K562 (cell line): ENCODE measurements at regions not wholly inside any gene's neighbourhood (a gene's known extent, or its start where the extent isn't known, plus 50 kb on each side); places are given as distances from the start of the nearest gene placed in this dataset.

Source experiments
- ATAC-seq: fragments of 200-7000 bp; cut with Tn5 transposase; 3 replicates; pipeline ENCODE4 v1.9.1; 2020; ENCODE audit warnings: moderate library complexity
- BruUV-seq: library from RNA; stranded (reverse); fragments of 400-500 nt; replicated peaks from 2 replicates; lab custom pipeline; 2021; lab: Mats Ljungman, UMichigan
- CTCF ChIA-PET: fragments of 300-600 bp; formaldehyde crosslinking; extraction: SDS; loops from one replicate; lab custom pipeline; 2021; ENCODE audit warnings: low intra/inter-chr PET ratio; lab: Yijun Ruan, JAX
- POLR2A ChIA-PET: fragments of 300-600, 350-650 bp; sonication (Branson Sonifier 250); formaldehyde crosslinking; extraction: SDS; loops from one replicate; lab custom pipeline; 2021; ENCODE audit warnings: antibody characterized with exemption, inconsistent platforms; lab: Yijun Ruan, JAX
- DNase-seq, 4 experiments: peaks; one replicate each; pipeline versions ENCODE4 v3.0.0 to v3.0.0-alpha.2; 2011 to 2018; ENCODE audit warnings: low spot score in 3 of 4, mixed read lengths in 3 of 4; ENCODE audit errors: extremely low read depth in 1 of 4
- FAIRE-seq: peaks from 2 replicates; lab custom pipeline; 2011; peaks lifted over from hg19 to GRCh38; lab: Jason Lieb, UNC
- H2AFZ ChIP-seq: 2 replicates; pipeline ENCODE4 v1.6.0; 2011; ENCODE audit warnings: low read depth, low read length, control low read depth, inconsistent platforms
- H3K27ac ChIP-seq: fragments of 200-600 bp; 3 replicates; pipeline ENCODE4 v1.8.0; 2011; ENCODE audit warnings: low read depth, mild to moderate bottlenecking, control low read depth, inconsistent platforms, low read length, moderate library complexity, mixed read lengths; ENCODE audit errors: extremely low read depth
- H3K27me3 ChIP-seq, 2 experiments: fragments of 300-600 bp in 1 of 2; 2 replicates in 1 of 2; 3 replicates in 1 of 2; pipeline versions ENCODE4 v1.6.0 to v1.8.0; 2011; ENCODE audit warnings: inconsistent platforms in 2 of 2, low read length in 2 of 2, mild to moderate bottlenecking in 1 of 2, mixed read lengths in 1 of 2, moderate library complexity in 1 of 2; ENCODE audit not compliant: control insufficient read depth in 2 of 2, insufficient read depth in 2 of 2
- H3K36me3 ChIP-seq: fragments of 300-600 bp; 3 replicates; pipeline ENCODE4 v1.8.0; 2011; ENCODE audit warnings: mild to moderate bottlenecking, low read length, inconsistent platforms; ENCODE audit not compliant: control insufficient read depth, insufficient read depth
- H3K4me1 ChIP-seq, 2 experiments: fragments of 200-600 bp in 1 of 2; replicated peaks in 1 of 2; 2 replicates in 1 of 2; 3 replicates in 1 of 2; pipeline versions ENCODE4 v1.5.1 to v1.8.0; 2011; ENCODE audit warnings: inconsistent platforms in 2 of 2, low read length in 2 of 2, mild to moderate bottlenecking in 1 of 2, mixed read lengths in 1 of 2, moderate library complexity in 1 of 2; ENCODE audit not compliant: control insufficient read depth in 2 of 2, insufficient read depth in 2 of 2
- H3K4me2 ChIP-seq: 2 replicates; pipeline ENCODE4 v1.6.1; 2011; ENCODE audit warnings: low read length, control low read depth, inconsistent platforms, mixed read lengths; ENCODE audit not compliant: insufficient read depth
- H3K4me3 ChIP-seq: fragments of 200-600 bp; sonication (generic), shearing (Covaris generic); 2 replicates; pipeline ENCODE4 v1.5.1; 2016; ENCODE audit warnings: control low read depth, inconsistent platforms
- H3K79me2 ChIP-seq: fragments of 200-600 bp; 3 replicates; pipeline ENCODE4 v1.8.0; 2011; ENCODE audit warnings: low read length, inconsistent platforms; ENCODE audit not compliant: control insufficient read depth, insufficient read depth
- H3K9ac ChIP-seq, 2 experiments: 2 replicates each; pipeline versions ENCODE4 v1.6.0 to v1.6.1; 2011; ENCODE audit warnings: low read depth in 2 of 2, low read length in 2 of 2, control low read depth in 1 of 2, inconsistent platforms in 1 of 2, mild to moderate bottlenecking in 1 of 2, mixed read lengths in 1 of 2; ENCODE audit not compliant: insufficient read depth in 1 of 2
- H3K9me1 ChIP-seq: one replicate; pipeline ENCODE4 v1.6.0; 2011; ENCODE audit warnings: inconsistent platforms, mild to moderate bottlenecking, low read length, moderate library complexity; ENCODE audit not compliant: control insufficient read depth, insufficient read depth
- H3K9me3 ChIP-seq: replicated peaks from 2 replicates; pipeline ENCODE4 v1.5.1; 2011; ENCODE audit warnings: low read depth, low read length, inconsistent platforms; ENCODE audit not compliant: control insufficient read depth, insufficient read depth
- H4K20me1 ChIP-seq: replicated peaks from 2 replicates; pipeline ENCODE4 v1.6.1; 2011; ENCODE audit warnings: low read length, inconsistent platforms, mixed read lengths; ENCODE audit not compliant: control insufficient read depth, insufficient read depth
- BMI1 ChIP-seq: fragments of 150-350 bp; IDR thresholded peaks from 2 replicates; pipeline ENCODE4 v1.6.1; 2014; ENCODE audit warnings: low read length
- HEY1 ChIP-seq: fragments of 250-450 bp; sonication (Bioruptor Pico); IDR thresholded peaks from 2 replicates; pipeline ENCODE4 v1.5.0; 2020; ENCODE audit warnings: mild to moderate bottlenecking, moderate library complexity, borderline replicate concordance
- NFYB ChIP-seq: IDR thresholded peaks from 2 replicates; pipeline ENCODE4 v1.6.1; 2011; ENCODE audit warnings: mild to moderate bottlenecking, moderate library complexity; ENCODE audit not compliant: insufficient read length; ENCODE audit errors: extremely low read depth
- WGBS: fragments of 100-300 bp; shearing (Covaris generic); methylation state at CpG from one replicate; pipeline ENCODE4 v1.1.6; 2016; ENCODE audit warnings: low coverage, mixed read lengths; ENCODE audit not compliant: insufficient coverage; ENCODE audit errors: missing lambda C conversion rate; 5-methylcytosine and 5-hydroxymethylcytosine counted together
- in situ Hi-C: fragments of 300-500 bp; cut with MboI; formaldehyde crosslinking; loops from 4 replicates; pipeline ENCODE4 v1.15.0; 2018; ENCODE audit warnings: inconsistent platforms, mixed read lengths
- intact Hi-C: fragments of 100-400 bp; cut with micrococcal nuclease; formaldehyde crosslinking; loops from 2 replicates; pipeline ENCODE4 v1.14.2; 2022
- TF ChIP-seq, protein P1 (sequence below): fragments of 200-400 bp; formaldehyde crosslinking; IDR thresholded peaks from 2 replicates; pipeline ENCODE4 v1.6.1; 2017; ENCODE audit warnings: mild to moderate bottlenecking, low read depth, low read length, moderate library complexity
- TF ChIP-seq, protein P2 (sequence below): sonication (generic); formaldehyde crosslinking; IDR thresholded peaks from 2 replicates; pipeline ENCODE4 v1.8.0; 2023; ENCODE audit warnings: mild to moderate bottlenecking, missing genetic modification reagents

DNA sequence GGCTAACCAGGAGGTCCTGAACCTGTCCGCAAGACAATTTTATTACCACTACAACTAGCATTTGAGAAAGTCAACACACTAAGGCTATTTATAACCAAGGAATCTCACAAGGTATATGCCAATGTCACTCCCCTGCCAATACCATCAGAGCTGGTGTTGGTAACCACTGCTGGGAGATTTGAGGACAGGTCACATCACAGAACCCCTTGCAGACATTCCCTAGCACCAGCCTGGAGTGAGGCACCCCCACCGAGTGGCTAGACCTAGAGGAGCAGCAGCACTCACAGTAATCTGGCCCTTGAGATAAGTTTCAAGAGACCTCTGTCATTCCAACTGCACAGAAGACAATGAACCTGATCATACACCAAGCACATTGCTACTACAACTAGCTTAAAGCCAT lies 483.2 kb downstream of the MMUT start:
- ChIA-PET POLR2A (no interaction called here), CTCF (no interaction called here)
- no peaks in the 10 kb centered on the region for H3K9me1 ChIP-seq
- no peak overlapping the region for H2AFZ ChIP-seq
- no peak overlapping the region for H3K9ac ChIP-seq
- FAIRE-seq (no peak), DNase-seq (no peak), ATAC-seq (no peak)
- no peak overlapping the region for H3K27ac ChIP-seq
- in situ Hi-C loops, result no loop called here
- no peaks in the 10 kb centered on the region for H3K36me3 ChIP-seq
- no TSS peak for BruUV-seq
- WGBS, result 29% methylated on average over 2 of the region's 2 CpGs
- peaks cover 3% of the 10 kb centered on the region; the same call in 1 of the 2 replicates for H3K9me3 ChIP-seq
- intact Hi-C loops, result no loop called here
- H3K79me2 ChIP-seq, result no peaks in the 10 kb centered on the region
- H3K4me2 ChIP-seq, result no peak overlapping the region
- no peaks in the 10 kb centered on the region for H4K20me1 ChIP-seq
- no peaks in the 10 kb centered on the region for H3K27me3 ChIP-seq
- H3K4me3 ChIP-seq, result no peak overlapping the region
- H3K4me1 ChIP-seq, result no peaks in the 10 kb centered on the region
- TF ChIP-seq HEY1 (CRISPR knock-in tag) (no peak), NFYB (no peak), BMI1 (no peak)
- TF ChIP-seq, protein P1, sequence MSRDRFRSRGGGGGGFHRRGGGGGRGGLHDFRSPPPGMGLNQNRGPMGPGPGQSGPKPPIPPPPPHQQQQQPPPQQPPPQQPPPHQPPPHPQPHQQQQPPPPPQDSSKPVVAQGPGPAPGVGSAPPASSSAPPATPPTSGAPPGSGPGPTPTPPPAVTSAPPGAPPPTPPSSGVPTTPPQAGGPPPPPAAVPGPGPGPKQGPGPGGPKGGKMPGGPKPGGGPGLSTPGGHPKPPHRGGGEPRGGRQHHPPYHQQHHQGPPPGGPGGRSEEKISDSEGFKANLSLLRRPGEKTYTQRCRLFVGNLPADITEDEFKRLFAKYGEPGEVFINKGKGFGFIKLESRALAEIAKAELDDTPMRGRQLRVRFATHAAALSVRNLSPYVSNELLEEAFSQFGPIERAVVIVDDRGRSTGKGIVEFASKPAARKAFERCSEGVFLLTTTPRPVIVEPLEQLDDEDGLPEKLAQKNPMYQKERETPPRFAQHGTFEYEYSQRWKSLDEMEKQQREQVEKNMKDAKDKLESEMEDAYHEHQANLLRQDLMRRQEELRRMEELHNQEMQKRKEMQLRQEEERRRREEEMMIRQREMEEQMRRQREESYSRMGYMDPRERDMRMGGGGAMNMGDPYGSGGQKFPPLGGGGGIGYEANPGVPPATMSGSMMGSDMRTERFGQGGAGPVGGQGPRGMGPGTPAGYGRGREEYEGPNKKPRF, result no peak
- TF ChIP-seq, protein P2, sequence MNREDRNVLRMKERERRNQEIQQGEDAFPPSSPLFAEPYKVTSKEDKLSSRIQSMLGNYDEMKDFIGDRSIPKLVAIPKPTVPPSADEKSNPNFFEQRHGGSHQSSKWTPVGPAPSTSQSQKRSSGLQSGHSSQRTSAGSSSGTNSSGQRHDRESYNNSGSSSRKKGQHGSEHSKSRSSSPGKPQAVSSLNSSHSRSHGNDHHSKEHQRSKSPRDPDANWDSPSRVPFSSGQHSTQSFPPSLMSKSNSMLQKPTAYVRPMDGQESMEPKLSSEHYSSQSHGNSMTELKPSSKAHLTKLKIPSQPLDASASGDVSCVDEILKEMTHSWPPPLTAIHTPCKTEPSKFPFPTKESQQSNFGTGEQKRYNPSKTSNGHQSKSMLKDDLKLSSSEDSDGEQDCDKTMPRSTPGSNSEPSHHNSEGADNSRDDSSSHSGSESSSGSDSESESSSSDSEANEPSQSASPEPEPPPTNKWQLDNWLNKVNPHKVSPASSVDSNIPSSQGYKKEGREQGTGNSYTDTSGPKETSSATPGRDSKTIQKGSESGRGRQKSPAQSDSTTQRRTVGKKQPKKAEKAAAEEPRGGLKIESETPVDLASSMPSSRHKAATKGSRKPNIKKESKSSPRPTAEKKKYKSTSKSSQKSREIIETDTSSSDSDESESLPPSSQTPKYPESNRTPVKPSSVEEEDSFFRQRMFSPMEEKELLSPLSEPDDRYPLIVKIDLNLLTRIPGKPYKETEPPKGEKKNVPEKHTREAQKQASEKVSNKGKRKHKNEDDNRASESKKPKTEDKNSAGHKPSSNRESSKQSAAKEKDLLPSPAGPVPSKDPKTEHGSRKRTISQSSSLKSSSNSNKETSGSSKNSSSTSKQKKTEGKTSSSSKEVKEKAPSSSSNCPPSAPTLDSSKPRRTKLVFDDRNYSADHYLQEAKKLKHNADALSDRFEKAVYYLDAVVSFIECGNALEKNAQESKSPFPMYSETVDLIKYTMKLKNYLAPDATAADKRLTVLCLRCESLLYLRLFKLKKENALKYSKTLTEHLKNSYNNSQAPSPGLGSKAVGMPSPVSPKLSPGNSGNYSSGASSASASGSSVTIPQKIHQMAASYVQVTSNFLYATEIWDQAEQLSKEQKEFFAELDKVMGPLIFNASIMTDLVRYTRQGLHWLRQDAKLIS (CRISPR knock-in tag), result no peak
